IgD-negative memory B cell (primary cell): ENCODE measurements at regions not wholly inside any gene's neighbourhood (a gene's known extent, or its start where the extent isn't known, plus 50 kb on each side); places are given as distances from the start of the nearest gene placed in this dataset.
A peak's percentile ranks its signal among the peaks of the same experiment; 100 is the strongest.

ENCODE experiments used
- H3K27ac Mint-ChIP-seq, 3 donors: one replicate each; pipeline ENCODE4 v1.8.0; 2020 to 2022; ENCODE audit warnings: mild to moderate bottlenecking in 3 of 3, mixed read lengths in 3 of 3, moderate library complexity in 1 of 3
- H3K27me3 Mint-ChIP-seq: one replicate; pipeline ENCODE4 v1.8.0; 2021; ENCODE audit warnings: mixed read lengths
- H3K36me3 Mint-ChIP-seq: one replicate; pipeline ENCODE4 v1.8.0; 2020; ENCODE audit warnings: mild to moderate bottlenecking, mixed read lengths
- H3K4me1 Mint-ChIP-seq, 3 donors: one replicate each; pipeline ENCODE4 v1.8.0; 2020 to 2022; ENCODE audit warnings: mixed read lengths in 3 of 3, mild to moderate bottlenecking in 1 of 3
- H3K4me3 Mint-ChIP-seq, 4 donors: one replicate each; pipeline ENCODE4 v1.8.0; 2020 to 2022; ENCODE audit warnings: mild to moderate bottlenecking in 4 of 4, mixed read lengths in 4 of 4, moderate library complexity in 3 of 4
- H3K9me3 Mint-ChIP-seq, 3 donors: one replicate each; pipeline ENCODE4 v1.8.0; 2020 to 2021; ENCODE audit warnings: mixed read lengths in 3 of 3, mild to moderate bottlenecking in 1 of 3

DNA sequence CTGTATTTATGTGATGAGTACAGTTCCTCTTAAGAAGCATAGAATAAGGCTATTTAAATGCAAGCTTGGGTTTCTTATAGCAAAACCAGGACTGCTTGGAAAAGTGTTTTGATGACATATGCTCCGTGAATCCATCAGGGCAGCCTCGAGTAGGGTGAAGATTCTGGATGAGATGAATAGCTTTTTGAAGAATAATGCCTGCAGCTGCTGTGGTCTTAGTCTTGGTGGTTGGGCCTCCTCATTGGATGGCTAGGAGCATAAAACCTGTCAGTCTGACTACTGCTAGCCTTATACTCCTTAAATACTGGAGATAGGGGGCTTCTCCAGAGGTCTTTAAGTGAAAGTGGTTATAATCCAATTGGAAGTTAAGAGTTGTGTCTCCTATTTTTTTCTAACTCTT is 704.3 kb downstream of the FGF9 start:
- Mint-ChIP-seq H3K9me3 (peaks cover 11 to 24% (median 12%) of the 10 kb centered on the region in 3 donors), H3K27ac (no peak overlapping the region), H3K27me3 (no peaks in the 10 kb centered on the region), H3K4me1 (no peaks in the 10 kb centered on the region), H3K4me3 (no peak overlapping the region), H3K36me3 (peaks cover 1% of the 10 kb centered on the region)

DNA sequence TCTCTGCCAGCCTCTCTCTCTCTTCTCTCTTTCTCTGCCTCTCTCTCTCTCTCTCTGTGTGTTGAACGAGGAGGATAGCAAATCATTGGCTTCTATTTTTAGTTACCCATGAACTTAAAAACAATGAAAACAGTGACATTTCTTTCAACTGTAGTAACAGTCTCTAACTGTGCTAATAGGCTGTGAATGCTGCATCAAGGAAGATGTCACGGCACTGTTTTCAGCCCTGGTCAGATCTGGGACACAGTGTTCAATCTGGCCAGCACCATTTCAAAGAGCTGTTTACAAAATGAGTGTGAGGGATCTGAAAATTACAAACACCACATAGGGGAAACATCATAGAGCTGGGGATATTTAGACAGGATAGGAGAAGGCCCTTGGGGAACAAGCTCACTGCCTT is 717.0 kb downstream of the FGF9 start:
- H3K4me1 Mint-ChIP-seq = no peaks in the 10 kb centered on the region
- no peaks in the 10 kb centered on the region for H3K36me3 Mint-ChIP-seq
- no peaks in the 10 kb centered on the region for H3K27me3 Mint-ChIP-seq
- peak overlapping the region in 1 of 3 donors; percentile 50 for H3K27ac Mint-ChIP-seq
- peaks cover 0 to 3% (median 1%) of the 10 kb centered on the region in 3 donors for H3K9me3 Mint-ChIP-seq
- no peak overlapping the region for H3K4me3 Mint-ChIP-seq

DNA sequence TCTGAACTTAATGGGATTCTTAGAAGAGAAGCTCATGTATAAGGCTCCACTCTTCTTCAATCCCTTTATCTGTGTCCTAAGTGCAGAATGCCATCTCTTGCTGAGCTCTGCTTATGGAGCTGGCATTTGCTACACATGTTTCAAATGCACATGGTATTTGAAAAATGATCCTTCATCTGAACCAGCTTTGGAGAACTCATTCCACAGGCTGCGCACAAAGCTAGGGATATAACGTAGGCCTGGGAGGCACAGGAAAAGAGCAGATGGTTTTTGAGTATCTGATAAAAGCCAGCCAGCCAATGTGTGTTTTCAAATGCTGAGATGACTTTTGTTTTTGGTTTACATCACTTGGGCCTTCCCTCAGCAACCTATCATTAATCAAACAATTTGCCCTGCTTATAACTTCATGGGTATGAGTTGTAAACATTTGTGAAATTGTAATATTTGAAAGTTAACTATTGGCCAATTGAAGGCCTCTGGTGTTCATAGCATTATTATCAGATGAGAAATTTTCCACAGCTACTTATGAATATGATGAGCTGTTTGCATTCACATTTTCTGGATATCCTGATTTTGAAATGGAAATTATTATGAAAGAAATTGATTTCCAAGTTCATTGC is 729.0 kb downstream of the FGF9 start:
- H3K4me1 Mint-ChIP-seq = peaks cover 0 to 1% (median 0%) of the 10 kb centered on the region in 3 donors
- no peaks in the 10 kb centered on the region for H3K36me3 Mint-ChIP-seq
- no peaks in the 10 kb centered on the region for H3K9me3 Mint-ChIP-seq
- H3K4me3 Mint-ChIP-seq = no peak overlapping the region
- H3K27ac Mint-ChIP-seq = no peak overlapping the region
- no peaks in the 10 kb centered on the region for H3K27me3 Mint-ChIP-seq

DNA sequence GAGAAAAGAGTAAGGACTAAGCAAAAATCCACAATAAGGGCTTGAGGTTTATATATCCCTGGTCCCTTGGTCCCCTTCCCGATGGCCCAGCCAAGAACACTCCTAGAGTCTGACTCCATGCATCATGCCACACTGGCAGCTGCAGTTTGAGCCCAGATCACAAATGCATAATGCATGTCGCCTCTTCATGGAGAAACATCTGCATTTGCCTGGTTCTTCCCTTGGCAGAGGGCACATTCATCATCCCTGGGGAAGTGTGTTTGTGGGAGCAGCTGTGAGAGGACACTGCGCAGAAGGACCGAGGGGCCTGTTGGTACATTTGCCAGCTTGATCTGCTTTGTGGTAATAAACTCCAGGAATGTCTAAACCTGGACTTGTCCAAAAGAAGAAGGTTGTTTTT is 731.8 kb downstream of the FGF9 start:
- H3K4me3 Mint-ChIP-seq = no peak overlapping the region
- H3K4me1 Mint-ChIP-seq = no peaks in the 10 kb centered on the region
- H3K27ac Mint-ChIP-seq = no peak overlapping the region
- no peaks in the 10 kb centered on the region for H3K27me3 Mint-ChIP-seq
- H3K9me3 Mint-ChIP-seq = peaks cover 0 to 3% (median 0%) of the 10 kb centered on the region in 3 donors
- H3K36me3 Mint-ChIP-seq = no peaks in the 10 kb centered on the region

DNA sequence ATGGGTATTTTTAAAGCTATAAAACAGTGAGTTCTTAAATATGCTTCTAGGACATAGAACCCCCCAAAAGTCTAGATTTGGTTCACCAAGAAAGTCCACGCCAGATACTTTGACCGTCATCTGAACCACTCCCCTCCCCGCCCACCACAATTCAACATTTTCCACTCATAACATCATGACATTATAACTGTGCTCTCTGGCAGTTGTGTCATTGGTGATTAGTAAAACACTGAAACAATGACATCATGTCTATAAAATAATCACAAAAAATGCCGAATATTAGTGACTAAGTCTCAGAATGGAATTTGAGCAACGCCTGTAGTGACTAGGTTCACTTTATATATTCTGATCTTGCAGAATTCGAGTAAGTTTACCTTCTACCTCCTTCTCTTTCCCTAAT is 732.3 kb downstream of the FGF9 start:
- H3K36me3 Mint-ChIP-seq = no peaks in the 10 kb centered on the region
- no peak overlapping the region for H3K27ac Mint-ChIP-seq
- H3K4me1 Mint-ChIP-seq = no peaks in the 10 kb centered on the region
- H3K4me3 Mint-ChIP-seq = no peak overlapping the region
- peaks cover 0 to 3% (median 0%) of the 10 kb centered on the region in 3 donors for H3K9me3 Mint-ChIP-seq
- no peaks in the 10 kb centered on the region for H3K27me3 Mint-ChIP-seq

DNA sequence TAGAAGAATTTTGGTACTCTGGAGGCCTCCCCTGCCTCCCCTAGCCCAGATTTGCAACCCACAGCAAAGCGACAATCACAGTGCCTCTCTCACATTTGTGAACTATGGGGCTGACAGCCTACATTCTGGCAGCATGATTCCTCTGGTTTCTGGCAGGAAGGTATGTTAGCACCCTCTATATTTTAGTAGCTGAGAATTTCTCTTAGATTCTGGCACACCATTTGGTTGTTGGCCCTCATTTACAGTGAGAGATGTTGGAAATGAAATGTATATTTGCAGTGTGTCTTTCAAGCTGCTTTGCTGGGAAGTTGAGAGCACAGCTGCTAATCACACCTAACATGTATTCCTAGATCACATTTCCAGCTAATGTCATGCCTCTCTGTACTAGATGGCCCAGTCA is 735.0 kb downstream of the FGF9 start:
- no peak overlapping the region for H3K4me3 Mint-ChIP-seq
- no peaks in the 10 kb centered on the region for H3K27me3 Mint-ChIP-seq
- no peaks in the 10 kb centered on the region for H3K4me1 Mint-ChIP-seq
- H3K36me3 Mint-ChIP-seq = peaks cover 1% of the 10 kb centered on the region
- peaks cover 0 to 5% (median 4%) of the 10 kb centered on the region in 3 donors for H3K9me3 Mint-ChIP-seq
- no peak overlapping the region for H3K27ac Mint-ChIP-seq

DNA sequence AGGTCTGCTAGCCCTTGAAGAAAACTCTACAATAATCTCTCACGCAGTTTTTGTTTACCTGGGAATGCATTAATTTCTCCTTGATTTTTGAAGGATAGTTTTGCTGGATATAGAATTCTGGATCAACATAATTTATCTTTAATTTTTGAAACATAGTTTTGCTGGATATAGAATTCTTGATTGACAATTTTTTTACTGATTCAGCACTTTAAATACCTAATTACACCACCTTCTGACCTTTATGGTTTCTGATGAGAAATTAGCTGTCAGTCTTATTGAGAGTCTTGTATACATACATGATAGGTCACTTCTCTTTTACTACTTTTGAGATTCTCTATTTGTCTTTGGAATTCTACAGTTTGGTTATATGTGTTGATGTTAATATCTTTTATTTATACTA is 741.6 kb downstream of the FGF9 start:
- H3K9me3 Mint-ChIP-seq = peaks cover 2 to 29% (median 19%) of the 10 kb centered on the region in 3 donors
- H3K27me3 Mint-ChIP-seq = no peaks in the 10 kb centered on the region
- no peak overlapping the region for H3K4me3 Mint-ChIP-seq
- H3K36me3 Mint-ChIP-seq = peaks cover 1% of the 10 kb centered on the region
- no peaks in the 10 kb centered on the region for H3K4me1 Mint-ChIP-seq
- no peak overlapping the region for H3K27ac Mint-ChIP-seq

DNA sequence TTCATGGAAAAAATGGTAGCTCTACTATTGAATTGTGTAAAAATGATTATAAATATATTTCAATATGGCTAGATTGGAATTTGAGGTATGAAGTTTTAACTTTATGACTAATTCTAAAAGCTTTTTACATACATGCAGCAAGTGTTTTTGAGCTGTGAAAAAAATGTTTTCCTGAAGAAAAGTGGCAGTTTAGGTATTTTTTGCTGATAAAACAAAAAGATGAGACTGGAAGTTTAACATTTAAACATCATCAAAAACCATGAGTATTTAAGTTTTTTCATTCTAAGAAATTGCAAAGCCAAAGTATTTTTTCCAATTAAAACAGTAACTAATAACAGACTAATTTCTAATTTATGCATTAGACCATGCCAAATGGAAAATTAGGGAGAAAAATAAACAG is 751.1 kb downstream of the FGF9 start:
- Mint-ChIP-seq H3K4me1 (no peaks in the 10 kb centered on the region), H3K4me3 (no peak overlapping the region), H3K27ac (no peak overlapping the region)

DNA sequence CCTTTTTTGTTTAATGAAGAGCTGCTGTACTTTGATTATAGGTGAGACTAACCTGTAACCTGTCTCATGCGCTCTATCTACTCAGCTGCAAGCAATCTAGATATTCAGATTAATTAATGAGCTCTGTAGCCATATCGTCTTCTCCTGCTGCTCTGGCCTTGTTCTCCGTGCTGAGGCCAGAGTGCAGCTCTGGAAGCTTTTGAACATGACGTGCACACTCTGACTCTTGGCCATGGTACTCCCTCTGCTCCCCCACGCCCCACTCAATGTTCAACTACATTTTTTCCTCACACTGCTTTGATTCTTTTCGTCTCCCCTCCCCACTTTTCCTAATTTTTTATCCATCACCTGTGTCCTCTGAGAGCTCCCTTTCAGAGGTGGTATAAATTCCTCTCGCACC is 751.8 kb downstream of the FGF9 start:
- Mint-ChIP-seq H3K27ac (no peak overlapping the region), H3K9me3 (peaks cover 0 to 3% (median 2%) of the 10 kb centered on the region in 3 donors), H3K36me3 (no peaks in the 10 kb centered on the region), H3K4me3 (no peak overlapping the region), H3K4me1 (no peaks in the 10 kb centered on the region), H3K27me3 (no peaks in the 10 kb centered on the region)

More for the DNA sequence above, 751.1 kb downstream of the FGF9 start:
- Mint-ChIP-seq H3K27me3 (no peaks in the 10 kb centered on the region), H3K9me3 (peaks cover 0 to 3% (median 2%) of the 10 kb centered on the region in 3 donors), H3K36me3 (no peaks in the 10 kb centered on the region)

DNA sequence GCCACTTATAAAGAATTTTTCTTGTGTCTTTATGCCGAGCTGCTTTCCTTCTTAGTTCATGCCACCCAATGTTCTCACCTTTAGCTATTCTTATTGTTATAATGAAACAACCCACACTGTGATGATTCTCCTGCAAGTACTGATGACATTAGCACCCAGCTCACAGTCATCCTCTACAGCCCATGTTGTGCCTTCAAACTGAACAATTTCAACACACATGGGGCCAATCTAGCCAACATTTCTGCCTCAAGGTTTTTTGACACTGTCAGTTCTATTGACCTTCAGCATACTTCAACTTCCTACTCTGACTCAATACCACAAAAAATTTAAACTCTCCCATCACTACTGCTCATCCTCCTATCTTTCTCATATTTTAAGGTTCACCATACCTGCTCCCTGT is 752.4 kb downstream of the FGF9 start:
- Mint-ChIP-seq H3K27me3 (no peaks in the 10 kb centered on the region), H3K4me1 (no peaks in the 10 kb centered on the region), H3K27ac (no peak overlapping the region), H3K36me3 (no peaks in the 10 kb centered on the region), H3K4me3 (no peak overlapping the region), H3K9me3 (peaks cover 0 to 3% (median 2%) of the 10 kb centered on the region in 3 donors)

DNA sequence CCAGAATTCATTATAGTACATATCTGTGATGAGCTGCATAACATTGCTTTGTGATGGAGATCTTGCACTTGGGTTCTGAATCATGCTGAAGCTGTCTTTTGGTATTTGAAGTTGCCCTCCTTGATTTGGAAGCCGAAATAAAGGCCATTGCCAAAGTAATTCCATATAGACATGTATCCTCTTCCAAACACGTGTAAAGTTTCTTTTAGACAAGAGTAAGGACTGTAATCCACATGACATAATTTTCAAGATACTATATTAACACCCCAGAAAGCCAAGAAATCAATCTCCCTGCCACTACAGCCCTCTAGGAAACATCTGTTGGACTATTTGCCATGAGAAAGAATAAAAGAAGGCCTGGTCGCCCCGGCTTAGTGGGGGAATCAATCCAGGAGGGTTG is 754.2 kb downstream of the FGF9 start:
- no peak overlapping the region for H3K27ac Mint-ChIP-seq
- no peaks in the 10 kb centered on the region for H3K27me3 Mint-ChIP-seq
- no peak overlapping the region for H3K4me3 Mint-ChIP-seq
- H3K9me3 Mint-ChIP-seq = peaks cover 0 to 4% (median 1%) of the 10 kb centered on the region in 3 donors
- H3K4me1 Mint-ChIP-seq = no peaks in the 10 kb centered on the region
- no peaks in the 10 kb centered on the region for H3K36me3 Mint-ChIP-seq

DNA sequence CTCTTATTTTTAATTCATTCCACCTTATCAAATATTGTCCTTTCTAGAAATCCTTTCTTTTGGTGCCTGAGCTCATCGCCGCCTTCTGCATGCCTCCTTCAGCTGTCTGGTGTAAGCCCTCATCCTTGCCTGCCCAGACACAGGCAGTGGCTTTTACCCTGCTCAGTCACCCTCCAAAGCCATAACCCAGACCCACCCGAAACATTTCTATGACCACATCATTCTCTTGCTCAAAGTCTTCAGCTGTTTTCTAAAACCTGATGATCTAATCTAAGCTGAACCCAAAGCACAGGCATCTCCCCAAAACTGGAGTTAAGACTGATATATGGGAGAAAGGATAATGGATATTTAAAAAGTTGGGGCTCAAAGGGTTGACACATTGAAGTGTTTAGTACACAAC is 753.7 kb upstream of the SGCG start:
- H3K4me3 Mint-ChIP-seq = no peak overlapping the region
- peaks cover 0 to 4% (median 0%) of the 10 kb centered on the region in 3 donors for H3K9me3 Mint-ChIP-seq
- no peaks in the 10 kb centered on the region for H3K36me3 Mint-ChIP-seq
- H3K27ac Mint-ChIP-seq = no peak overlapping the region
- no peaks in the 10 kb centered on the region for H3K4me1 Mint-ChIP-seq
- H3K27me3 Mint-ChIP-seq = no peaks in the 10 kb centered on the region

DNA sequence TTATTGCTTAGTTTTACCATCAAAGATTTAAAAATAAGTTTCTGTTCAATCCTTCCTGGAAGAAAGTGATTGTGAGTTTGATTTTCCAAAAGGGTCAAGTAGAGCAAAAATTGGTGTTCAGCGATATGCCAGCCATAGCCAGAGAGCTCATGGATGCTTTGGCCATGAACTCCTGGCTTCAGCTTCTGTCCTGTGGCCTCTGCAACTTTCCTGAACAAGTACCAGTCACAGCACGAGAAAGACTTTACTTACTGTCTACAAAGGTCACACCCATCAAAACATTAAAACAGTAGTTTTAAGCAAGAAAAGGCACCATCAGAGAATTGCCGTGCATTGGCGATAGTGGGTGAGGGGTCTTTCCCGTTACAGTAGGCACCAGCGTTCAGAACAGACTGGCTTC is 753.0 kb upstream of the SGCG start:
- Mint-ChIP-seq H3K27me3 (no peaks in the 10 kb centered on the region), H3K4me1 (no peaks in the 10 kb centered on the region), H3K36me3 (no peaks in the 10 kb centered on the region), H3K27ac (no peak overlapping the region), H3K9me3 (peaks cover 0 to 4% (median under 1%) of the 10 kb centered on the region in 3 donors), H3K4me3 (no peak overlapping the region)

DNA sequence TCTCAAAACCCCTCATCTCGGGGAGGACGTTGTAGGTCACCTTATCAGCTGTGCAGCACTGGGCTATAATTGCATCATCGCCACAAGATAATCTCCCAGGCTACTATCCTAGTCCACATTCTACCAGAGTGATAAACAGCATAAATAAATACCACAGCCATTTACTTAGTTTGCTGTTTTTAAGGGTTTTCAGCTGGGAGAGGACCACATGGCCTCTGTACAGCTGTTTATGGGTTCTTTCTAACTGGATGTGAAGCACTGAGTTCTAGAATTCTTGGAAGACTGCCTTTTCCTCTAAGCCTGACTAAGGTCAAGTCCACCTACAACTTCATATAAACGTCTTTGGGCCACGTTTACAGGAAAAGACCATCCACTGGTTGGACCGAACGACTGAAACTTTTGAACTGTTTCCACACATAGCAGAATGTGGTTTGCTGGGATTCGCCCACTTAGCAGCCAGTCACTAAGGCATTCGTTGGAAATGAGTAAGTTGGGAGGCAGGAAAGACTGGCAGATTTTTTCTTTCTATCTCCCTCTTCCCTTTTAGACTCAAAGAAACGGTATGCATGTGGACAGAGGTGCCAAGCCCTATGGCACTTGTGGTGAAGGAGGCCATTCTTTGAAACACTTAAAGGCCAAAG is 752.5 kb upstream of the SGCG start:
- Mint-ChIP-seq H3K27me3 (no peaks in the 10 kb centered on the region), H3K4me1 (no peaks in the 10 kb centered on the region), H3K27ac (no peak overlapping the region), H3K36me3 (no peaks in the 10 kb centered on the region), H3K9me3 (peaks cover 0 to 4% (median 1%) of the 10 kb centered on the region in 3 donors), H3K4me3 (no peak overlapping the region)

DNA sequence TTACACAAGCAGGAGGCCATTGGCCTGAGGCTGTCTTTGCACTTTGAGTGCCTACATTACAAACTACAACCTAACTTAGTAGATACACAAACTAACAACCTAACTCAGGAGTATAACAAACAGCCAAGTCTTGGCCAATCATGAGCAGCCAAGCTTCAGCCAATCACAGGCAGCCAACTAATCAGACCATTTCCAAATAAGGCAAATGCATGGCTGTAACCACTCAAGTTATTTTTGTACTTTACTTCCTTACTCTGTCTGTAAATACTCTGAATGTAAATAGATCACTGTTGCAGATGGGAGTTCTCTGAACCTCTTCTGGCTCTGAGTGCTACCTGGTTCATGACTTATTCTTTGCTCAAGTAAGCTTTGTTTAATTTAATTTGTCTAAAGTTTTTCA is 748.1 kb upstream of the SGCG start:
- Mint-ChIP-seq H3K4me3 (no peak overlapping the region), H3K9me3 (peaks cover 0 to 2% (median 1%) of the 10 kb centered on the region in 3 donors), H3K36me3 (no peaks in the 10 kb centered on the region), H3K27me3 (no peaks in the 10 kb centered on the region), H3K27ac (no peak overlapping the region), H3K4me1 (peaks cover 0 to 2% (median 0%) of the 10 kb centered on the region in 3 donors)
